ENCODE measurements at regions not wholly inside any gene's neighbourhood (a gene's known extent, or its start where the extent isn't known, plus 50 kb on each side); places are given as distances from the start of the nearest gene placed in this dataset.

- TF ChIP-seq CTCF (IDR thresholded peaks at IDR 0.05 in 8 of 11, conservative IDR thresholded peaks at IDR 0.05 in 3 of 11): no peak
- no peak for TF ChIP-seq POLR2A (IDR thresholded peaks at IDR 0.05)
Measured at GRCh38 chr14:71309756-71310155, 402.5 kb downstream of the PCNX1 start.
